Subcutaneous abdominal adipose tissue (tissue), 5 donors: ENCODE measurements at regions not wholly inside any gene's neighbourhood (a gene's known extent, or its start where the extent isn't known, plus 50 kb on each side); places are given as distances from the start of the nearest gene placed in this dataset.

Source experiments
- H3K27ac ChIP-seq: one replicate; pipeline ENCODE4 v1.7.0; 2013; ENCODE audit warnings: low read depth, mild to moderate bottlenecking, inconsistent platforms, low read length, moderate library complexity
- H3K27me3 ChIP-seq, 5 donors: one replicate each; pipeline ENCODE4 v1.7.0; 2013; ENCODE audit warnings: low read length in 5 of 5, inconsistent platforms in 1 of 5; ENCODE audit not compliant: control insufficient read depth in 5 of 5, insufficient read depth in 4 of 5
- H3K36me3 ChIP-seq, 5 donors: one replicate each; pipeline ENCODE4 v1.7.0; 2013; ENCODE audit warnings: low read length in 5 of 5; ENCODE audit not compliant: control insufficient read depth in 5 of 5, insufficient read depth in 5 of 5
- H3K4me1 ChIP-seq, 5 donors: one replicate each; pipeline ENCODE4 v1.7.0; 2013; ENCODE audit warnings: low read length in 5 of 5, mild to moderate bottlenecking in 3 of 5, moderate library complexity in 1 of 5; ENCODE audit not compliant: control insufficient read depth in 5 of 5, insufficient read depth in 5 of 5
- H3K4me3 ChIP-seq, 5 donors: one replicate each; pipeline ENCODE4 v1.7.0; 2013; ENCODE audit warnings: low read length in 5 of 5, low read depth in 1 of 5
- H3K9ac ChIP-seq, 5 donors: one replicate each; pipeline ENCODE4 v1.7.0; 2013; ENCODE audit warnings: low read length in 5 of 5, mild to moderate bottlenecking in 4 of 5, moderate library complexity in 3 of 5
- H3K9me3 ChIP-seq, 5 donors: one replicate each; pipeline ENCODE4 v1.7.0; 2013; ENCODE audit warnings: low read length in 5 of 5; ENCODE audit not compliant: control insufficient read depth in 5 of 5
- donor health status: healthy.
- donor health status: healthy.
- donor health status: healthy.
- donor health status: healthy.
- donor health status: healthy.

DNA sequence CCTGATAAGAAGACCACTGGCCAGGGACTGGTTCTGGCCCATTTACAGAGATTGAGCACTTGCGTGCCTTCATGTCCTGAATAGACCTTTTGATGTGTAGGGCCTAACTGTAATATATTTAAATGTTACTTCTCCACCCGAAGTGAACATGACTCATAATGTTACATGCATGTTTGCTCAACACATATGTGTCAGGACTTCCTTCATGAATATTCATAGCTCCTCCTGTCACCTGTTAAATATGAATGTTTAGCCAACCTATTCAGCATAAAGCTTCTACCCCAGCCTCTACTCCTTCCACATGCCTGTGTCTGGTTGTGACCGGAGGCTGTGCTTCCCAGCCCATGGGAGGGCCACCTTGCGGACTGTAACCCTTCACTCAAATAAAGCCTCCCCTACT lies 457.5 kb downstream of the IRX1 start:
- Histone ChIP-seq H3K27me3 (no peaks in the 10 kb centered on the region), H3K9ac (no peak overlapping the region), H3K27ac (no peak overlapping the region), H3K9me3 (peaks cover 0 to 2% (median 0%) of the 10 kb centered on the region in 5 donors), H3K4me1 (no peaks in the 10 kb centered on the region), H3K4me3 (no peak overlapping the region), H3K36me3 (no peaks in the 10 kb centered on the region)

GRCh38 chr5:4054092-4054491 lies 458.5 kb downstream of the IRX1 start:
- H3K27me3 ChIP-seq, result no peaks in the 10 kb centered on the region
- no peak overlapping the region for H3K9ac ChIP-seq
- no peaks in the 10 kb centered on the region for H3K36me3 ChIP-seq
- no peak overlapping the region for H3K27ac ChIP-seq
- H3K9me3 ChIP-seq, result peaks cover 0 to 2% (median 0%) of the 10 kb centered on the region in 5 donors
- no peaks in the 10 kb centered on the region for H3K4me1 ChIP-seq
- H3K4me3 ChIP-seq, result no peak overlapping the region

DNA sequence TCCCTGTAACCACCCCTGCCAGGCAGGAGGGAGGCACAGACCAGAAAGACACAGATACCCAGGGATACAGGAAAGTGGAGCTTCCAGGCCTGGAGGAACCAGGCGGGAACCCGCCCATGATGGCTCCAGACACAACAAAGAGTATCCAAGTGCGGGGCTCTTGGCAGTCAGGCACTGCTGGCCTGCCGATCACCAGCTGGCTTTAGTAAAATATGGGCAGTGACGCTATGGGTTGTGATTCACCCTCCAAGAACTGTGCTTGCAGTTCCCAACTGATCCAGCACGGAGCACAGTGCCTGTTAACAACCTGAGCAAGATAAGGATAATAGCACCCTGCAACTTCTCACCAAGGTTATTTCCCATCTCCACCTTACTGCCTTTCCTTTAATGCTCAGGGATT lies 463.3 kb downstream of the IRX1 start:
- Histone ChIP-seq H3K4me3 (no peak overlapping the region), H3K27ac (no peak overlapping the region)

DNA sequence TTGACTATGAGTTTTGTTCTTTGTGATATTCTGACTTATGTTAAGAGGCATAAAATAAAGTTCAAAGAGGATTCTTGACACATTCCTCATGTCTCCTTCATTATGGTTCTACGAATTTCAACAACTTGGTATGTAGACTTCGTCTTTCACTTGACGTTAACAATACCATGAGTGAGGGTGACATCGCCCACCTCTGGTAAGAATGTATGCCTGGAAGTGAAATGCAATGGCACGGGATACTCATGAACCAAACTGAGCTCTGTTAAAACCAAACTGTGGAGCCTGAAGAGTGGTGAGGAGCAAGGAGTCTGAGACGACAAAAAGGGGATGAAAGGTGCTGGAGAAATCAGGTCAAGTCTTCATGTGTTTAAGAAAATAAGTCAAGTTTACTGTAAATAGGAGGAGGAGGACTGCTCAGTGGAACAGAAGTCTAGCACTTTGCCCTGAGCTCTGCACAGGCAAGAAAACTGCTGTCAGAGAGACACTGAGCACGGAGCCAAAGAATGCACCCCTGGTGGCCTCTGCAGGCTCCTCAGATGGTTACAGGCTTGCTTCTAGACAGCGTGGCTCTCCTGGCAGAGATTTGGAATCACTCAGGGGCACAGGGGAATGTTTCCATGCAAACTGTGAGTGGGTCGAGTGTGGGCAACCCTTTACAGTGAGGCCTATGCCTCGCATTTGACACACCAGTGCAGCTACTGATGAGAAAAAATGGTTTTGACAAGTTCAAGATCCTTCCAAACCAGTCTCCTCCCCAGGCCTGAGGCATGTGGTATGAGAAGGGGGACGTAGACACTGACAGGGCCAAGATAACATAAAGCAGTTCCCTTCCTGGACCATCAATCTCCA lies 470.1 kb downstream of the IRX1 start:
- Histone ChIP-seq H3K36me3 (no peaks in the 10 kb centered on the region), H3K9ac (no peak overlapping the region), H3K27me3 (no peaks in the 10 kb centered on the region), H3K4me1 (peaks cover 0 to 3% (median 0%) of the 10 kb centered on the region in 5 donors), H3K4me3 (no peak overlapping the region), H3K27ac (no peak overlapping the region), H3K9me3 (peaks cover 0 to 3% (median 0%) of the 10 kb centered on the region in 5 donors)

More for the DNA sequence above, 463.3 kb downstream of the IRX1 start:
- Histone ChIP-seq H3K4me1 (no peaks in the 10 kb centered on the region), H3K36me3 (no peaks in the 10 kb centered on the region), H3K9me3 (peaks cover 0 to 2% (median 0%) of the 10 kb centered on the region in 5 donors), H3K9ac (no peak overlapping the region), H3K27me3 (no peaks in the 10 kb centered on the region)

- Histone ChIP-seq H3K4me3 (no peak overlapping the region), H3K9ac (no peak overlapping the region), H3K27ac (no peak overlapping the region), H3K9me3 (peaks cover 0 to 3% (median 0%) of the 10 kb centered on the region in 5 donors), H3K36me3 (no peaks in the 10 kb centered on the region), H3K4me1 (peaks cover 0 to 3% (median 0%) of the 10 kb centered on the region in 5 donors), H3K27me3 (no peaks in the 10 kb centered on the region)
These were observed 472.5 kb downstream of the IRX1 start for GRCh38 chr5:4068171-4068570.

- Histone ChIP-seq H3K27ac (no peak overlapping the region), H3K4me3 (no peak overlapping the region), H3K27me3 (no peaks in the 10 kb centered on the region), H3K36me3 (no peaks in the 10 kb centered on the region), H3K4me1 (no peaks in the 10 kb centered on the region), H3K9me3 (peaks cover 0 to 8% (median 0%) of the 10 kb centered on the region in 5 donors), H3K9ac (no peak overlapping the region)
These were observed 482.9 kb downstream of the IRX1 start for GRCh38 chr5:4078544-4078943.

DNA sequence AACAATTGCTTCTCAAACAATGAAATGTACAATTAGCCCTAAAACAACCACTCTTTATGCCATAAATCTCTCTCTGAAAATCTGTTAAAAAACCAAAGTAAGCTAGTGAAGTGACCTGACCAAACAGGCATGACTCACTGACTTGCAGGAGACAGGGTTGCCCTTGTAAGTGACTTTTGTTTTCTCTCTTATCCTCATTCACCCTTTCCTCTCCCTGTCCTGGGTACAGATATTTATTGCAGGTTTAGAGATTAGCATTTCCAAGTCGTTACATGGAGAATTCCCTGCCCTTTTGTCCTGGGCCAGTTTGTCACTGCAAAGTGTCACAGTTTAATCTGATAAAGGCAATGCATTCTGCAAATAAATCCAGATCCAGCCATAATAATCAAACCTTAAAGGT lies 484.2 kb downstream of the IRX1 start:
- no peak overlapping the region for H3K27ac ChIP-seq
- no peaks in the 10 kb centered on the region for H3K27me3 ChIP-seq
- no peaks in the 10 kb centered on the region for H3K36me3 ChIP-seq
- no peak overlapping the region for H3K9ac ChIP-seq
- no peaks in the 10 kb centered on the region for H3K4me1 ChIP-seq
- H3K9me3 ChIP-seq, result peaks cover 0 to 8% (median 0%) of the 10 kb centered on the region in 5 donors
- H3K4me3 ChIP-seq, result no peak overlapping the region

DNA sequence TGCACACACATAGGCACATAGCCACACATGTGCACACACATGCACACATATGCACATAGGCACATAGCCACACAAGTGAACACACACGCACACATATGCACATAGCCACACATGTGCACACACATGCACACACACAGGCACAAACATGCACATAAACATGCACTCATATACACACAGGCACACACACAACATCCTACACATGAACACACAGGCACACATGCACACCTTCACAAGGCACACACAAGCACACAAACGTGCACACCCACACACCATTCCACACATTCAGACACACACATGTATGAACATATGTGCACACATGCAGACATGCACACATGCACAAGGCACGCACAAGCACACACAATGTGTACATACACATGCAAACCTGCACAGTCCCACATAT lies 484.7 kb downstream of the IRX1 start:
- no peaks in the 10 kb centered on the region for H3K36me3 ChIP-seq
- no peak overlapping the region for H3K4me3 ChIP-seq
- no peak overlapping the region for H3K9ac ChIP-seq
- peaks cover 0 to 8% (median 0%) of the 10 kb centered on the region in 5 donors for H3K9me3 ChIP-seq
- H3K27ac ChIP-seq, result no peak overlapping the region
- H3K27me3 ChIP-seq, result no peaks in the 10 kb centered on the region
- H3K4me1 ChIP-seq, result no peaks in the 10 kb centered on the region

DNA sequence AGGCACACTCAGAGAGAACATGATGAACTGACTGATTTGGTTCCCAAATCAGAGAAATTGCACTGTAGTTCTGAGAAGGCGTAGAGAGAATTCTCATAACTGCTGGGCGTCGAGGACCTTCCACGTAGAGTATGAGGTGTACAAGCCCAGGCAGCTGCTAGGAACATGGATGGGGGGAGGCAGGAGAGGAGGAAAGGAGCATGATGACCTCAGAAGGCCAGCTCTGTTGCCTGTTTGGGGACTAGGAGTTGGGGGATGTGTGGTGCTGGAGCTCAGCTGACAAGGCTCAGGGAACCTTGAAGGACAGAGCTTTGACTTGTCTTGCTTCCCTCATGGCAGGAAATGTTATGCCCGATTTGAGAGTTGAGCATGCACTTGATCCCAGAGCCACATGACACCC lies 485.4 kb downstream of the IRX1 start:
- Histone ChIP-seq H3K36me3 (no peaks in the 10 kb centered on the region), H3K9me3 (peaks cover 0 to 8% (median 0%) of the 10 kb centered on the region in 5 donors), H3K27me3 (no peaks in the 10 kb centered on the region), H3K4me1 (no peaks in the 10 kb centered on the region), H3K27ac (no peak overlapping the region), H3K9ac (no peak overlapping the region), H3K4me3 (no peak overlapping the region)

GRCh38 chr5:4081466-4081865 lies 485.8 kb downstream of the IRX1 start:
- Histone ChIP-seq H3K9me3 (peaks cover 0 to 8% (median 0%) of the 10 kb centered on the region in 5 donors), H3K27me3 (no peaks in the 10 kb centered on the region), H3K9ac (no peak overlapping the region), H3K4me1 (no peaks in the 10 kb centered on the region), H3K27ac (no peak overlapping the region), H3K36me3 (no peaks in the 10 kb centered on the region), H3K4me3 (no peak overlapping the region)
